Kidney (tissue), 13 donors: ENCODE measurements at regions not wholly inside any gene's neighbourhood (a gene's known extent, or its start where the extent isn't known, plus 50 kb on each side); places are given as distances from the start of the nearest gene placed in this dataset.

Experiments used
- DNase-seq, 5 donors: peaks; one replicate each; pipeline ENCODE4 v3.0.0-alpha.2; 2013 to 2020
- FAIRE-seq: peaks from 2 replicates; lab custom pipeline; 2012; peaks lifted over from hg19 to GRCh38; lab: Jason Lieb, UNC
- H3K27ac ChIP-seq, 2 donors: one replicate each; pipeline ENCODE4 v1.7.0; 2013; ENCODE audit warnings: low read depth in 2 of 2, low read length in 2 of 2, inconsistent platforms in 1 of 2
- H3K27me3 ChIP-seq: one replicate; pipeline ENCODE4 v1.7.1; 2013; ENCODE audit warnings: low read length, inconsistent platforms; ENCODE audit not compliant: control insufficient read depth, insufficient read depth
- H3K36me3 ChIP-seq, 3 donors: one replicate each; pipeline versions ENCODE4 v1.7.0 to v1.7.1; 2013; ENCODE audit warnings: low read length in 3 of 3, control low read depth in 1 of 3, inconsistent platforms in 1 of 3; ENCODE audit not compliant: insufficient read depth in 3 of 3, control insufficient read depth in 2 of 3
- H3K4me1 ChIP-seq, 3 donors: one replicate each; pipeline versions ENCODE4 v1.7.0 to v1.7.1; 2013; ENCODE audit warnings: low read length in 3 of 3, inconsistent platforms in 1 of 3, low read depth in 1 of 3; ENCODE audit not compliant: control insufficient read depth in 2 of 3, insufficient read depth in 2 of 3
- H3K4me3 ChIP-seq, 3 donors: one replicate each; pipeline versions ENCODE4 v1.7.0 to v1.8.1; 2013; ENCODE audit warnings: low read length in 3 of 3, control low read depth in 1 of 3, inconsistent platforms in 1 of 3
- H3K9ac ChIP-seq, 3 donors: one replicate each; pipeline versions ENCODE4 v1.7.0 to v1.7.1; 2013; ENCODE audit warnings: low read length in 3 of 3, control low read depth in 1 of 3, inconsistent platforms in 1 of 3
- H3K9me3 ChIP-seq, 3 donors: one replicate each; pipeline versions ENCODE4 v1.7.0 to v1.7.1; 2013; ENCODE audit warnings: low read length in 3 of 3, control low read depth in 1 of 3, inconsistent platforms in 1 of 3; ENCODE audit not compliant: control insufficient read depth in 2 of 3, insufficient read depth in 1 of 3
- intact Hi-C: fragments of 100-400 bp; cut with DNase I; formaldehyde crosslinking; loops from one replicate; pipeline ENCODE4 v1.11.1; 2022
- TF ChIP-seq, protein P1 (sequence below): IDR thresholded peaks from 3 replicates; pipeline ENCODE4 v1.5.1; 2012; ENCODE audit warnings: mild to moderate bottlenecking, moderate library complexity, borderline replicate concordance; ENCODE audit not compliant: insufficient read depth; ENCODE audit errors: extremely low read depth
- donor health status: control.
- donor health status: control.
- donor health status: control.
- donor health status: control.
- donor health status: control.
- donor health status: DM: yes; HTN: yes; CAD: no.
- donor health status: Normal renal cell carcinoma (clear cell type).

DNA sequence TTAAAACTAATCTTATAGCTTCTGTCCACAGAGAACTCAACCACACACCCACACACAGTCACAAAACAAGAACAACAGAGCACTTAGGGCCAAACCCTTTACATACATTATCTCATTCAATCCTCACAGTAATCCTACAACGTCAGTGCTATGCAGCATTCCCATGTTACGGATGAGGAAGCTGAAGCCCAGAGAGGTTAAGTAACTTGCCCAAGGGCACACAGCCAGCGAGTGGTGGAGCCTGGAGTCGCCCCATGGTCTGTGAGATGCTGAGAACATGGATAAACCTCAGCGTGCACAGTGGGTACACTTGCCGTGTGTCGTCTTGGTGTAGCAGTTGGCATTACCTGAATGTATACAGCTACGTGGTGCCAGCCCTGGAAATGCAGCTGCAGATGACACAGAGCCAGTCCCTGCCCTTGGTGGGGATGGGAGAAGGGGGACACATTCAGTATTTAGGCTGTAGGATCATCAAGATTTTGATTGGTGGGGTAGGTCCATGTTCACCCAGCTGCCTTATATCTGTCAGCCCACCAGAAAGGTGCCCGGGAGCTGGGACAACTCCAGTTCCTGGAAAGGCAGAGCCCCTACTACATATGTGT lies 177.0 kb downstream of the IRF8 start:
- intact Hi-C loops: no loop called here
- Histone ChIP-seq H3K4me3 (no peak overlapping the region), H3K9me3 (no peaks in the 10 kb centered on the region), H3K36me3 (no peaks in the 10 kb centered on the region), H3K4me1 (no peaks in the 10 kb centered on the region), H3K9ac (no peak overlapping the region), H3K27ac (no peak overlapping the region), H3K27me3 (no peaks in the 10 kb centered on the region)
- TF ChIP-seq, protein P1, sequence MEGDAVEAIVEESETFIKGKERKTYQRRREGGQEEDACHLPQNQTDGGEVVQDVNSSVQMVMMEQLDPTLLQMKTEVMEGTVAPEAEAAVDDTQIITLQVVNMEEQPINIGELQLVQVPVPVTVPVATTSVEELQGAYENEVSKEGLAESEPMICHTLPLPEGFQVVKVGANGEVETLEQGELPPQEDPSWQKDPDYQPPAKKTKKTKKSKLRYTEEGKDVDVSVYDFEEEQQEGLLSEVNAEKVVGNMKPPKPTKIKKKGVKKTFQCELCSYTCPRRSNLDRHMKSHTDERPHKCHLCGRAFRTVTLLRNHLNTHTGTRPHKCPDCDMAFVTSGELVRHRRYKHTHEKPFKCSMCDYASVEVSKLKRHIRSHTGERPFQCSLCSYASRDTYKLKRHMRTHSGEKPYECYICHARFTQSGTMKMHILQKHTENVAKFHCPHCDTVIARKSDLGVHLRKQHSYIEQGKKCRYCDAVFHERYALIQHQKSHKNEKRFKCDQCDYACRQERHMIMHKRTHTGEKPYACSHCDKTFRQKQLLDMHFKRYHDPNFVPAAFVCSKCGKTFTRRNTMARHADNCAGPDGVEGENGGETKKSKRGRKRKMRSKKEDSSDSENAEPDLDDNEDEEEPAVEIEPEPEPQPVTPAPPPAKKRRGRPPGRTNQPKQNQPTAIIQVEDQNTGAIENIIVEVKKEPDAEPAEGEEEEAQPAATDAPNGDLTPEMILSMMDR: no peak
- DNase-seq: peak in 1 of 5 donors; percentile 9
- no peak for FAIRE-seq

- no peaks in the 10 kb centered on the region for H3K27me3 ChIP-seq
These were observed 177.6 kb downstream of the IRF8 start for GRCh38 chr16:86076606-86077005.

DNA sequence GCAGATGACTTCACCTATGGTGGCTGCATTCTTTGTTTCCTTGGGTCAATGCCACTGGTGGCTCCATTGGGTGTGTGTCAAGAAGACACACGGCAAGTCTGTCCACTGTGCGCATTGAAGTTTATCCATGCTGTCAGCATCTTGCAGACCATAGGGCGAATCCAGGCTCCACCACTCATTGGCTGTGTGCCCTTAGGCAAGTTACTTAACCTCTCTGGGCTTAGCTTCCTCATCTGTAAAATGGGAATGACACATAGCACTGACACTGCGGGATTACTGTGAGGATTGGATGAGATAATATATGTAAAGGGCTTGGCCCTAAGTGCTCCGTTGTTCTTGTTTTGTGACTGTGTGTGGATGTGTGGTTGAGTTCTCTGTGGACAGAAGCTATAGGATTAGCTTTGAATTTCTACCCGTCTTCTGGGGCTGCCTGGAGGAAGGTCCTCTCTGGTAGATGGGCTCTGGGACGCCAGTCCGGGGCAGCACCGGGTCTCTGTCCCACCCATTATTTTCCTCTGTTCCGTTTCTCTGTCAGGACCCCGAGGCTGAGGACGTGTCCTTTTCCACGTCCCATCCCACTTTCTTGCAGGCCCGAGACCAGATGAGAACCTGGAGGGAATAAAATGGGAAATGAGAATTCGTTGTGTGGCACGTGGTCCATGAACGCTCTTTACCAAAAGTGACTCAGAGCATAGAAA lies 178.4 kb downstream of the IRF8 start:
- TF ChIP-seq, protein P1: no peak
- Histone ChIP-seq H3K9ac (no peak overlapping the region), H3K4me1 (no peaks in the 10 kb centered on the region), H3K36me3 (no peaks in the 10 kb centered on the region), H3K9me3 (no peaks in the 10 kb centered on the region), H3K27ac (no peak overlapping the region), H3K27me3 (no peaks in the 10 kb centered on the region), H3K4me3 (no peak overlapping the region)
- DNase-seq (peak in 2 of 5 donors; percentile 8 to 28), FAIRE-seq (no peak)
- intact Hi-C loops: no loop called here

More at GRCh38 chr16:86076606-86077005, 177.6 kb downstream of the IRF8 start:
- TF ChIP-seq, protein P1: no peak
- intact Hi-C loops: no loop called here
- Histone ChIP-seq H3K4me3 (no peak overlapping the region), H3K4me1 (no peaks in the 10 kb centered on the region), H3K9ac (no peak overlapping the region), H3K9me3 (no peaks in the 10 kb centered on the region), H3K36me3 (no peaks in the 10 kb centered on the region), H3K27ac (no peak overlapping the region)
- FAIRE-seq (no peak), DNase-seq (no peak)
